DMS53 (cell line): ENCODE measurements at regions not wholly inside any gene's neighbourhood (a gene's known extent, or its start where the extent isn't known, plus 50 kb on each side); places are given as distances from the start of the nearest gene placed in this dataset.
A peak's percentile ranks its signal among the peaks of the same experiment; 100 is the strongest.
"Not testable (repeated sequence)": the region's sequence is repeated elsewhere in the genome, so short reads cannot be mapped to it uniquely, and the experiment has no call there.

Experiments
- DNase-seq: peaks from one replicate; lab custom pipeline; 2025; lab: John Stamatoyannopoulos, UW

DNA sequence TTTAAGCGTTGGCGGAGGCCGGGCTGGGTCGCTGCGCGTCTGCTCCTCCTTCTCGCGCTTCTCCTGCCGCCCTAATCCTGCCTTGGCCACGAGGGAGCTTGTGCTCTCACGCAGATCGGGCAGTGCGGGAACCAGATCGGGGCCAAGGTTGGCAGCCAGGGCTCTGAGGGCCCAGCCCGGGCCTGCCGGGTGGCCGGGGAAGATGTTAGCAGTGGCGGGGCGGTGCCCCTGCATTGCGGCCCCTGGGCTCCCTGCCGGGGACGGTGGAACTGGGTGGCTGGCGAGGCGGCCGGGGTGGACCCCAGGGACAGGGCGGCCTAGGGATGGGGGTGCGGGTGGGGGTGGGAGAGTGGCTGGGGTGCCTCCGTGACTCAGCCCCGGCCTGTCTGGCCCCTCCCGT is 297.4 kb downstream of the CACNA1B start:
- DNase-seq = not testable (repeated sequence)

DNA sequence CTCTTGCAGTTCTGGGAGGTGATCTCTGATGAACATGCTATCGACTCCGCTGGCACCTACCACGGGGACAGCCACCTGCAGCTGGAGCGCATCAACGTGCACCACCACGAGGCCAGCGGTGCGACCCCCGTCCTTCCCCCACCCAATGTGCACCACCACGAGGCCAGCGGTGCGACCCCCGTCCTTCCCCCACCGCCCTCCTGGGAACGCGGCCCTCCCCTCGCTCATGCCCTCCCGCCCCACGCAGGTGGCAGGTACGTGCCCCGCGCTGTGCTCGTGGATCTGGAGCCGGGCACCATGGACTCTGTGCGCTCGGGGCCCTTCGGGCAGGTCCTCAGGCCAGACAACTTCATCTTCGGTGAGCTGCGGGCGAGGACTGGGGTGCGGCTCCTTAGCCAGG is 297.8 kb downstream of the CACNA1B start:
- not testable (repeated sequence) for DNase-seq

DNA sequence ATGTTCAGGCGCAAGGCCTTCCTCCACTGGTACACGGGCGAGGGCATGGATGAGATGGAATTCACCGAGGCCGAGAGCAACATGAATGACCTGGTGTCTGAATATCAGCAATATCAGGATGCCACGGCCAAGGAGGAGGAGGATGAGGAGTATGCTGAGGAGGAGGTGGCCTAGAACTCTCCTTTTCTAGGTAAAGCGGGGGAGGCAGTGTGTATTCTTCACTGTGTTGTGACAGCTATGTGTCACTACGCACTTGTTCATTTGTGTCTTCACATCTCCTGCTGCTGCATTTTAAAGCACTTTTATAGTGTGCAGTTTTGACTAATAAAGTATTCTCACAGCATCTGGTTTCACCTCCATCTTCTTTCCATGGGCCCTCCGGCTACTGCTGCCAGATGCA is 299.5 kb downstream of the CACNA1B start:
- not testable (repeated sequence) for DNase-seq

DNA sequence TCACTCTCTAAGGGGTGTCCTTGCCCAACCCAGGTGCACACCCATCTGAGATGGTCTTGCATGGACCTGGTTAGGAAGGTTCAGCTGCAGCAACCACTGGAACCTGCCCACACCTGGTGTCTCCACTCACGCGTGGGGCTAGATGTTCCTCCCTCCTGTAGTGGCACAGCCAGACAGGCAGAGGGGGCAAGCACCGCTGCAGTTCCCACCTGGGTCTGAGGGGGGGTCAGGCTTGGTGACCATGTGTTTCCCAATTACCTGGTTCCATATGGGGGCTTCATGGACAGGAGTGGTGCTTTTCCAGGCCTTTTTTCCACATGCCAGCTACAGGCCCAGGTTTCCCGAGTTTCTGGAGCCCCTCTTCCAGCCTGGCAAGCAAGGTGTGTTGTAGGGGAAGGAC is 301.4 kb downstream of the CACNA1B start:
- not testable (repeated sequence) for DNase-seq

DNA sequence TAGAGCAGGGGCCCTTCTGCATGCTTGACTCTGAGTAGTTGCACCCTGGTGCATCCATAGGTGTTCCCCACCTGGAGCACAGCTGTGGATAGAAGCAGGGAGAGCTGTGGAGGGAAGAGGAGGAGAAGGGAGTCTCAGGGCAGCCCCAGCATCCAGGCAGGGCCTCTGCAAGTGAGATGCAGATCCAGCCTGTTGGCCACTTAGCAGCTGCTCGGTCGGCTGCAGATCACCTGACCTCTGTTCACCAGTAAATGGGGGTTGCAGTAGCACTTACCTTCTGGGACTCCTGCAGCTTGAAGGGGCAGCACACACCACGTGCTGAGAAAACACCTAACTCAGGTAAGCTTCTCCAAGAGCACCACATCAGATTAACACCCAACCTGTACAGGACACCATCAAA is 302.1 kb downstream of the CACNA1B start:
- DNase-seq = not testable (repeated sequence)

DNA sequence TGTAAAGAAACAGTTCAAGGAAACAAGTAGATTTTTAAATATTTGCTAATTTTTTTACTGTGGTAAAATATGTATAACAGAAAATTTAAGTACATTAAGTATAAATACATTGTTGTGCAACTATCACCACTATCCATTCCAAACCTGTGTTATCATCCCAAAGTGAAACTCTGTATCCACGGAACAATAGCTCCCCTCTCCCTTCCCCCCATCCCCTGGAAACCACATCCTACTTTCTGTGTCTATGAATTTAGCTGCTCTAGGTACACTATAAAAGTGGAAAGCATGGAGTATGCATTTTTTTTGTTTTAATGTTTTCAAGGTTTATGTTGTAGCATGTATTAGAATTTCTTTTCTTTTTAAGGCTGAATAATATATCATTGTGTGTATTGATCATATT is 304.4 kb downstream of the CACNA1B start:
- not testable (repeated sequence) for DNase-seq

DNA sequence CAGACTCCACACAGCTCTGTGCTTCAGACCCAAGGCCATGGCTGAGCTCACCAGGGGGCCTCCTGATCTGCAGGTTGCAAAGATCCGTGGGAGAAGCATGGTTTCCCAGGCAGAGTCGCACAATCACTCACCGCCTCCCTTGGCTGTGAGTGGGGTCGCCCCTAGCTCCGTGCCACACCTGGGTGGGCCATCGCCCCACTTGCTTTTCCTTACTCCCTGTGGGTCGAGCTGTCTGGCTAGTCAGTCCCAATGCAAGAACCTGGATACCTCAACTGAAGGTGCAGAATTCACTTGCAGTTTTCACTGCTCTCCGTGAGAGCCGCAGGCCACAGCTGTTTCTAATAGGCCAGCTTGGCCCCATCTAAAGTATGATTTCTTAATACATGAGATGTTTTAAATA is 319.6 kb downstream of the CACNA1B start:
- DNase-seq = not testable (repeated sequence)

DNA sequence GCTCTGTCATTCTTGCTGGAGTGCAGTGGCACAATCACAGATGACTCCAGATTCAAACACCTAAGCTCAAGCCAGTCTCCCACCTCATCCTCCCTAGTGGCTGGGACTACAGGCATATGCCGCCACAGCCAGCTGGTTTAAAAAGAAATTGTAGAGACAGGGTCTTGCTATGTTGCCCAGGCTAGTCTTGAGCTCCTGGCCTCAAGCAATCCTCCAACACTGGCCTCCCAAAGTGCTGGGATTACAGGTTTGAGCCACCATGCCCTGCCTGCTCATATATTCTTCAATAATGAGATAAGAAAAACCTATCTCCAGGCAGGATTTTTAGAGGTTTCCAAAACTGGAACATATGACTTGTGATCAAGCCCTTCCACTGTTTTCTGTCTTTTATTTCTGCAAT is 321.4 kb downstream of the CACNA1B start:
- not testable (repeated sequence) for DNase-seq

DNA sequence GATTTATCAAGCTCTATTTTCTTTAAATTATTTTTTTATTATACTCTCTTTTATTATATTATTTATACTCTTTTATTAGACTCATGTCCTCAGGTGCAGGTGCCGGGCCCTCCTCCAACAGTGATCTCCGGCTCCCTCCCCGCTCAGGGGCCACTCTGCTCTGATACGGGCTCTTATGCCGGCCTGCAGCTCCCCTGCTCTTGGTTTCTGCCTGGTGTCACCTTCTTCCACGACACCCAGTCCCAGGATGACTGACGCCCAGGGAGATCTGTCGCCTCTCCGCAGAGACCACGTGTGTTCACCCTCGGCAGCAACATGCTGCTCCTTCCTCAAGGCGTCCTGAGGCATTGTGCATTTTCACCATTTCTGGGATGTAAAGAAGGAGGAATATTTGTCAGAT is 322.3 kb downstream of the CACNA1B start:
- not testable (repeated sequence) for DNase-seq

DNA sequence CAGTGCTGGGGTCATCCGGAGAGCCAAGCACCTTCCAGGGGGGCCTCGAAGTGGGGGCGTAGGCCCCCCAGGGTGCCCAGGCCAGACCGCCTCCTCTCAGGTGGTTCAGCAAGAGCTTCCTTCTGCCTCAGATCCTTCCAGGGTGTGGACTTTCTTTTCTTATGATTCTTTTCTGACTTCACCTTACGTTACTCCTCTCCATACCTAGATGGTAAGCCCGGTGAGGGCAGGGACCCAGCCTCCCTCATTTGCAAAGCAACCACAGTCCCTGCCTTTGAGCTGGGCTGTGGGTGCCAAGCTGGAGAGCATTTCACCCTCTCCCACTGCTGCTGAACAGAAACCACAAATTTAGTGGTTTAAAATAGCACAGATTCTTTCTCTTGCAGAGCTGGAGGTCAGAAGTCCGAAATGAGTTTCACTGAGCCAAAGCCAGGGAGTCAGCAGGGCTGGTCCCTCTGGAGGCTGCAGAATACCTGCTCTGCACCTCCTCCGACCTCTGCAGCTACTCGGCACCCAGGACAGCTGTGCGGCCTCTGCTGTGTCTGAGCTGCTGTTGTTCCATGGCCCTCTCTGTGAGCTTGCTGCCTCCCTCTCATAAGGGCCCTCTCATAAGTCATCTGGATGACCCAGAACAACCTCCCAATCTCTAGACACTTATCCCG is 323.0 kb downstream of the CACNA1B start:
- DNase-seq = not testable (repeated sequence)

DNA sequence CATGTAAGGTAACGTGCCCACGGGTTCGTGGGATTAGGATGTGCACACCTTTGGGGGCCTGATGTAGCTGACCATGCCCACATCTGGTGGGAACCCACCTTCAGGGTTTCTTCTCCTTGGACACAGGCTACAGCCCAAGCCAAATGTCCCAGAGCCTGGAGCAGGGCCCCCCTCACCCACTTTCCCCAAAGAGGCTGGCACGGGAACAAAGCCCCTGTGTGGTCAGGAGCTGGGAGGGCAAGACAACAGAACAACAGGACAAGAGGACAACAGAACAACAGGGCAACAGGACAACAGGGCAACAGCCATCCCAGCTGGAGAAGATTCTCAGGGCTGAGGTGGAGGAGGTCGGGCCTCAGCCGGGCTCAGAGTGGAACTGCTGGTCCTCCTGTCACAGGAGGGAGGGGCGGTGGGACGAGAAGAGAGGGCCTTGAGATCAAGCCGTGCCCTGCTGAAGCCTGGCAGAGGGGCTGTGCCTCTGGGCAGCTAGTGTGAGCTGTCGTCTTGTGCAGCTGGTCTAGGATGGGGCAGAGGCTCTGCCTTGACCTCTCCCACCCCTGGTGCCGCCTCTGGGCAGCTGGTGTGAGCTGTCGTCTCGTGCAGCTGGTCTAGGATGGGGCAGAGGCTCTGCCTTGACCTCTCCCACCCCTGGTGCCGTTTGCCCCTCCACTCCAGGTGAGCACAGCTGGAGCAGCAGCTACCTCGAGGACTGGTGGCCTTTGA is 323.7 kb downstream of the CACNA1B start:
- not testable (repeated sequence) for DNase-seq

DNA sequence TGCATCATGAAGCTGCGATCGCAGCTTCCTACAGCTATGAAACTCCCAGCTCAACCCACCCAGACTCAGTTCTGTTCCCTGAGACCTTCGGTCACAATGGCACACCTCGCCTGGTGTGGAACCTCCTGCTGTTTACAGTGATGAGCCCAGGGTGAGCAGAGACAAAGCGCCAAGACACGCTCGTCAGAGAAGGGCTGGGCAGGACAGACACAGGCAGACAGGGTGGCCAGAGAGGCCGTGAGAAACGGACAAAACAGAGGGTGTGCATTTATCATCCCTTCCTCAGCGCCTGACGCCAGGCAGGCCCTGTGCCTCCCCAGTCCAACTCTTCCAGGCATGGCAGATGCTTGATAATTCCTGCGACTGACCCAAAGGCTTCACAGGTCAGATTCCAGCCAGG is 324.5 kb downstream of the CACNA1B start:
- not testable (repeated sequence) for DNase-seq

DNA sequence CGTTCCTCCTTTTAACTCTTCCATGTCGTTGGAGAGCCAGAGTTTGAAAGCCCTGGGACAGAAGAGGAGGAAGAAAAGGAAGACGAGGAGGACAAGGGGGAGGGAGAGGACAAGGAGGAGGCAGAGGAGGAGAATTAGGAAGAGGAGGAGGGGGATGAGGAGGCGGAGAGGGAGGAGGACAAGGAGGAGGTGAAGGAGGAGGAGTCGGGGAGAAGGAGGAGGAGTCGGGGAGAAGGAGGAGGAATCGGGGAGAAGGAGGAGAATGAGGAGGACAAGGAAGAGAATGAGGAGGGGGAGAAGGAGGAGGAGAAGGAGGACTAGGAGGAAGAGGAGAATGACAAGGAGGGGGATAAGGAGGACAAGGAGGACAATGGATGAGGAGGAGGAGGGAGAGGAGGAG is 325.7 kb downstream of the CACNA1B start:
- not testable (repeated sequence) for DNase-seq

DNA sequence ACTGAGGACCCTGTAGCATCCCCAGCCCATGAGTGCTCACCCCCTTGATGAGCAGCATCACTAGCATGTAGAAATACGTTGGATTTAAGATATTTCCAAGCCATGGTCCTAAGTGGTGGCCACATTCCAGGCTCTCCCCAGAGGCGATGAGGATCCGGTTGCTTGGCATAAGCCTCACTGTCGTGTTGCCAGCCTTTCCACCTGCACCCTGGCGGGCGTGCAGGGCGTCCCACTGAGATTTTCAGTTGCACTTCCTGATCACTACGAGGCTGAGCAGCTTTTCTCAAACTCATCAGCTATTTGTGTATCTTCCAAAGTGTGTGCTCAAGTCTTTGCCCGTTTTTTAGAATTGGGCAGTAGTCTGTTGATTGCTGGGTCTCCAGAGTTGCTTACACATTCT is 326.3 kb downstream of the CACNA1B start:
- DNase-seq = not testable (repeated sequence)

DNA sequence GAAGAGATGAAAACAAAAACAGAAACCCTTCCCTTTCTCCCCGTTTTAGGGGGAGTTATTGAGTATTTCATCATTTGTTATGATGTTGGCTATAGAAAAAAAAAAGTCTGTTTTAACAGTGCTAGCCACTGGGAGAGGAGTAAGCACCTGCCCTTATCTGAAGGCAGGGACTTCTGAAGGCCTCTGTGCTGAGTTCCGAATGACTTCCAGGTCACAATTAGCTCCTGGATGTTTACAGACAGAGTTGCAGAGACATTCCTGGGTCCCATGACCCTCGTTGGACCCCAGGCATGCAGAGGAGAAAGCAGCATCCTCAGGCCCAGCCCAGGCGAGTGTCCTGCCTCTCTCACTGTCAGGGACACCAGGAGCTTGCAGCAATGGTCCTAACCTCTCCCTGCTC is 328.5 kb downstream of the CACNA1B start:
- DNase-seq = not testable (repeated sequence)

DNA sequence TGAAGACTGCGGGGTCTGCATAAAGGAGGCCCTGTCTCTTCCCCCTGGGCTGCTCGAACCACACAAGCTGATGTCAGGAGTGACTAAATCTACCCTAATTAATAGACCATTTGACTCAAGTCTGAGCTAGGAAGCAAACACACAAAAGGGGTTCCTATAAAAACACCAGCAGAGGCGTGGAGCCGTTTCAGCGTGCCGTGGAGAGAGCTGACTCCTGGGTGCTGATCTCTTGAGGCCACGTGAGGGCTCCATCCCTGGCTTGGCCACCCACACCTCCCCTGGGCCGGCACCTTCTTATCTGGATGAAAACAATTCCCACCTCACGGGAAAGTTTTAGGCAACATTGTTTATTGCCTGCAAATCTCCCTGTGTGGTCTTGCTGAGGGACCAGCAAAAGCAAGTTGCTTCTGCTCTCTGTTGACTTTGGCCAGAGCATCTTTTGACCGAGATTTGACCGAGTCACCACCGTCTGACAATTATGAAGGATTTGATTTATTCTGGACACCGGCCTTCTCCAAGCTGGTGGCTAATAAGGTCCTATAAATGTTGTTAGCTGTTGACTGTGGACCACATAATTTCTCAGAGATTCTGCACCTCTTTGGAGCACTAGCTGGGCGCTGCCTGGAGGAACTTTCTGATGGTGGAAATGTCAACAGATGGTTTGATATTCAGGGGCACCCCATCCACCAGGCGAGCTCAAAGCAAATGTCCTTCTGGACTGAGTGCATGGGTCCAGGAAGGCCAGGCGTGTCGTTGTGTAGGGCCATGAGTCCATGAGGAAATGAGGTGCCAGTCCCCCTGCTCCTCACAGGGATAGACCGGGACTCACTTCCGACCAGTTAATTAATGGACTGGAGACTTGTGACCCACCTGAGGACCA is 330.0 kb downstream of the CACNA1B start:
- DNase-seq = not testable (repeated sequence)

DNA sequence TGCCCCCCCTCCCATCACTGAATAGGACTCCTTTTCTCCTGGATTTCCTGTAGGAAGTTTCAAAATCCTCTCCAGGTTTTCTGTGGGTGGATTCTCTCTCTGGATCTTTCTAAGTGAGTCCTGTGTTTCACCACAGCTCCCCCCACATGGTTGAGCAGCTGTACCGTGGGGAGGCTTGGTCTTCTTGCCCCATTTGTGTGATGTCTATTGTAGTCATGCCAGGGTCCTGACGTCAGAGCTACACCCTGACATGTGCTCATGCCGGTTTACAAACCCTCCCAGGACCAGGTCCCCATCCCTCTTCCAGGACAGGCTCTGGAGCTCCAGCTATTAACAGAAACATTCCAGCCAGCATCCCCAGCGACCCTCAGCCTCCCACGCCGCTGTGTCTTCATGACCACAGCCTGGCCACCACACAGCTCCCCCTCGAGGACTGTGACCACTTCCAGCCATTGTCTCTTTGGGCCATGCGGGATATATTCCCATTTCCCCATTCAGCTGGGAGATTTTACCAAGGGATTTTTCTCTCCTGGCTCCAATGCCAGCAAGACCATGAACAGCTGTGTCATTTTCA is 331.6 kb downstream of the CACNA1B start:
- DNase-seq = not testable (repeated sequence)

DNA sequence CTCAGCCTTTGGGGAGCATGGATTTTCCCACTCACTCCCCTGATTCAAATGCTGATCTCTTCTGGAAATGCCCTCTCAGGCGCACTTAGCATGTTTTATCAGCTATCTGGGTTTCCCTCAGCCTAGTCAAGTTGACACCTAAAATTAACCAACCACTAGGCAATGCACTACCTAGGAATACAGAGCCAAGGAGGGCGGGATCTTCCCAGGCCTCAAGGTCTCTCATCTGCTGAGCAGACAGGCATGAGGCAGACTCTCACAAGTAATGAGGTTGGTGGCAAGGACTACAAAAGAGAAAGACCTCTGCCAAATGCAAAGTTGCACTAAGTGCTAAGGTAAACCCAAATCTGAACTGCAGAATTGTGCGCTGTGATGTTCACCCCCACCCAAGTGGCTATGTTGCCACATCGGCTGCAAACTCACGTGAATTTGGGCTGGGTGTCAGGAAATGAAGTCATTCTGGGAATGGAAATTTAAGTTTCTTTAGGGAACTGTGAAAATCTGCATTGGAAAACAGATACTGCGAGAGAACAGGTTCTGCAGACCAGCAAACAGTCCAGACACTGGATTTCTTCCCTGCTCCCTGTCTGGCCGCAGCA is 332.9 kb downstream of the CACNA1B start:
- DNase-seq = not testable (repeated sequence)

DNA sequence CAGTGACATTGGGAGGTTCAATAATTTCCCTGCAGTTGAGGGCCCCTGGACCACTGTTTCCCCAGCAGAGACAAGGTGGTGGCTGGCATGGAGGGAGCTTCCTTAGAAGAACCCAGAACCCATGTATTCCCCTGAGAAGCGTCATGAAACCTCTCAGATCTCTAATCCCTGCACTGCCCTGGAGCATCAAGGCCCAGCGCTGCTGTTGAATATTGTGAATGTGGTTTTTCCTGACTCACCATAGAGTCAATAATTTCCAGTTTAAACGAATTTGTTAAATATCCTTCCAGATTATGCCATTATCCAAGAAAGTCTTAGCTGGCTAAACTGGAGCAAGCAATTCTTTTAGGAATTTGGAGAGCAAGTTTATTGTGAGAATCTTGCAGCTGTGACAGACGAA is 333.5 kb downstream of the CACNA1B start:
- not testable (repeated sequence) for DNase-seq

DNA sequence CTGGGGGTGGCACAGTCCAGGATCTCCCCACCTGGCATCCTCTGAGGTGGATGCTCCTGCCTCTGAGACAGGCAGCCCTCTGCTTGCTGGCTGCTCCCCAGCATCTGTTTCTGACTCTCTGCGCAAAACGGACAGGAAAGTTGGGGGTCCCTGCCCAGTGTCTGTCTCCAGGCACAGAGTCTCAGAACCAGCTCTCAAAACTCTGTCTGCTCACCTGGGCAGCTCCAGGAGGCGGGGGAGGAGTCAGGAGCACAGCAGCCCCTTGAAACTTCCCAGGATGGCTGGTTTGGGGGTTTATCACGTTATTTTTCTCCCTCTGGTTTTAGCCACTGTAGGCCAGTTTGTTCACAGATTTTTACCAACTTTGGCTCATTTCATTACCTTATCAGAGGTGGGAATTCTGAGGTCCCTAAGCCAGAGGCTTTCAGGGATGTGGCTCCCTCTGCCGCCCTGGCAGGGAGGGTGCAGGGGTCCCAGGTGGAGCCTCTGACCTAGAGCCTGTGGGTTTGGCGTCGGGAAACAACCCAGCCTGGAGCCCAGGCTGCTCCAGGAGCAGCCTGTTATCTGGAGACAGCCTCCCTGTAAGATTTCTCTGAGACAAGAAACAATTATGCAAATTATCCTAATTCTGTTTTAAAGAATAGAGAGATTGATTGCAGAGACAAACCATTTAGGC is 334.1 kb downstream of the CACNA1B start:
- peak; percentile 56 for DNase-seq

DNA sequence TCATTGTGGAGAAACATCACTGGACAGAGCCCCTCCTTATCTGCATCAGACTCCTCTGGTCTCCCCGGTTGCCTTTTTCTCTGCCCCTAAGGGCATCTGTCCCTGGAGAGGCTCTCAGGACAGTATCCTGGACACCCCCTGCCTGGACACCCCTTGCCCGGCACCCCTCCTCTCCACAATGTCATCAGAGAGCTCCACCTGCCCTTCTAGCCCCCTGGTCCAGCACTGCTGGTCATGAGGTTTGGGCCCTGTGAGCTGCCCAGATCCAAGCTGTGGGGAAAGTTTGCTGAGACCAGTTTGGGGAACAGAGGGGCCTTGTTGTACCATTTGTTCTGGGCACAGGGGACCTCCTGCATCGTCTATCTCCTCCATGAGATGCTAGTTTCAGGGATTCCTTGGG is 335.2 kb downstream of the CACNA1B start:
- DNase-seq = not testable (repeated sequence)
